Central memory CD8-positive, alpha-beta T cell (primary cell): ENCODE measurements at regions not wholly inside any gene's neighbourhood (a gene's known extent, or its start where the extent isn't known, plus 50 kb on each side); places are given as distances from the start of the nearest gene placed in this dataset.

Source experiments
- ATAC-seq: fragments of 150-1000 bp; cut with Tn5 transposase; replicated peaks from 2 replicates; pipeline ENCODE4 v1.10.0; 2022; ENCODE audit warnings: mild to moderate bottlenecking, moderate FRiP score, moderate number of reproducible peaks; ENCODE audit not compliant: poor library complexity, severe bottlenecking; ENCODE audit errors: extremely low read depth
- DNase-seq, 2 donors: peaks; one replicate each; pipeline ENCODE4 v3.0.0; 2021; ENCODE audit warnings: low spot score in 2 of 2
- H3K27ac Mint-ChIP-seq: one replicate; pipeline ENCODE4 v1.8.0; 2022; ENCODE audit warnings: low read depth, mild to moderate bottlenecking, moderate library complexity, mixed read lengths
- H3K27me3 Mint-ChIP-seq: one replicate; pipeline ENCODE4 v1.8.0; 2022; ENCODE audit warnings: mixed read lengths
- H3K36me3 Mint-ChIP-seq: one replicate; pipeline ENCODE4 v1.8.0; 2022; ENCODE audit warnings: mild to moderate bottlenecking, moderate library complexity, mixed read lengths; ENCODE audit not compliant: insufficient read depth
- H3K4me1 Mint-ChIP-seq: one replicate; pipeline ENCODE4 v1.8.0; 2022; ENCODE audit warnings: mixed read lengths
- H3K4me3 Mint-ChIP-seq: one replicate; pipeline ENCODE4 v1.8.0; 2022; ENCODE audit warnings: mild to moderate bottlenecking, moderate library complexity, mixed read lengths
- H3K9me3 Mint-ChIP-seq: one replicate; pipeline ENCODE4 v1.8.0; 2022; ENCODE audit warnings: mixed read lengths

GRCh38 chr18:61963705-61964104 lies 70.9 kb upstream of the RNF152 start:
- Mint-ChIP-seq H3K4me1 (no peaks in the 10 kb centered on the region), H3K36me3 (no peaks in the 10 kb centered on the region), H3K4me3 (no peak overlapping the region), H3K9me3 (no peaks in the 10 kb centered on the region), H3K27ac (no peak overlapping the region), H3K27me3 (peaks cover 9% of the 10 kb centered on the region)
- ATAC-seq (no peak), DNase-seq (no peak)

- peaks cover 18% of the 10 kb centered on the region for H3K27me3 Mint-ChIP-seq
- no peak overlapping the region for H3K27ac Mint-ChIP-seq
- no peaks in the 10 kb centered on the region for H3K9me3 Mint-ChIP-seq
- H3K36me3 Mint-ChIP-seq, result no peaks in the 10 kb centered on the region
- DNase-seq (no peak), ATAC-seq (no peak)
- no peak overlapping the region for H3K4me3 Mint-ChIP-seq
- H3K4me1 Mint-ChIP-seq, result peaks cover 5% of the 10 kb centered on the region
Observed at GRCh38 chr18:61957801-61958516, 65.2 kb upstream of the RNF152 start.

GRCh38 chr18:61955644-61956043 lies 62.8 kb upstream of the RNF152 start:
- H3K9me3 Mint-ChIP-seq, result no peaks in the 10 kb centered on the region
- H3K27ac Mint-ChIP-seq, result no peak overlapping the region
- no peak overlapping the region for H3K4me3 Mint-ChIP-seq
- peaks cover 10% of the 10 kb centered on the region for H3K27me3 Mint-ChIP-seq
- H3K36me3 Mint-ChIP-seq, result no peaks in the 10 kb centered on the region
- DNase-seq (no peak), ATAC-seq (no peak)
- peaks cover 17% of the 10 kb centered on the region for H3K4me1 Mint-ChIP-seq

- Mint-ChIP-seq H3K9me3 (no peaks in the 10 kb centered on the region), H3K36me3 (no peaks in the 10 kb centered on the region), H3K4me3 (no peak overlapping the region), H3K27ac (no peak overlapping the region), H3K27me3 (peaks cover 9% of the 10 kb centered on the region), H3K4me1 (peaks cover 20% of the 10 kb centered on the region)
- DNase-seq, result no peak
- no peak for ATAC-seq
Observed at GRCh38 chr18:61954096-61954746, 61.4 kb upstream of the RNF152 start.

GRCh38 chr18:61953641-61954040 lies 60.8 kb upstream of the RNF152 start:
- Mint-ChIP-seq H3K36me3 (no peaks in the 10 kb centered on the region), H3K27me3 (peaks cover 9% of the 10 kb centered on the region), H3K27ac (peak overlapping the region; percentile 41), H3K9me3 (no peaks in the 10 kb centered on the region), H3K4me1 (peaks cover 23% of the 10 kb centered on the region), H3K4me3 (no peak overlapping the region)
- no peak for DNase-seq
- no peak for ATAC-seq

GRCh38 chr18:61953161-61953560 lies 60.4 kb upstream of the RNF152 start:
- DNase-seq (no peak), ATAC-seq (no peak)
- Mint-ChIP-seq H3K27me3 (peaks cover 9% of the 10 kb centered on the region), H3K9me3 (no peaks in the 10 kb centered on the region), H3K4me3 (peak overlapping the region; percentile 45), H3K4me1 (peaks cover 23% of the 10 kb centered on the region), H3K36me3 (no peaks in the 10 kb centered on the region), H3K27ac (peak overlapping the region; percentile 41)

- H3K36me3 Mint-ChIP-seq, result no peaks in the 10 kb centered on the region
- no peak overlapping the region for H3K4me3 Mint-ChIP-seq
- ATAC-seq (no peak), DNase-seq (no peak)
- H3K4me1 Mint-ChIP-seq, result peaks cover 23% of the 10 kb centered on the region
- H3K27ac Mint-ChIP-seq, result no peak overlapping the region
- H3K27me3 Mint-ChIP-seq, result peaks cover 19% of the 10 kb centered on the region
- H3K9me3 Mint-ChIP-seq, result no peaks in the 10 kb centered on the region
Observed at GRCh38 chr18:61951396-61951795, 58.6 kb upstream of the RNF152 start.

- no peak for DNase-seq
- no peak for ATAC-seq
- no peaks in the 10 kb centered on the region for H3K36me3 Mint-ChIP-seq
- H3K4me1 Mint-ChIP-seq, result peaks cover 23% of the 10 kb centered on the region
- H3K27ac Mint-ChIP-seq, result no peak overlapping the region
- H3K9me3 Mint-ChIP-seq, result no peaks in the 10 kb centered on the region
- no peak overlapping the region for H3K4me3 Mint-ChIP-seq
- peaks cover 21% of the 10 kb centered on the region for H3K27me3 Mint-ChIP-seq
Observed at GRCh38 chr18:61950371-61950770, 57.6 kb upstream of the RNF152 start.

GRCh38 chr18:61949946-61950345 lies 57.1 kb upstream of the RNF152 start:
- Mint-ChIP-seq H3K4me3 (no peak overlapping the region), H3K27me3 (peaks cover 21% of the 10 kb centered on the region), H3K27ac (no peak overlapping the region), H3K9me3 (no peaks in the 10 kb centered on the region), H3K4me1 (peaks cover 23% of the 10 kb centered on the region), H3K36me3 (no peaks in the 10 kb centered on the region)
- no peak for ATAC-seq
- DNase-seq, result no peak

- DNase-seq (no peak), ATAC-seq (peak; percentile 40)
- Mint-ChIP-seq H3K27me3 (peaks cover 14% of the 10 kb centered on the region), H3K4me3 (no peak overlapping the region), H3K4me1 (peaks cover 23% of the 10 kb centered on the region), H3K27ac (no peak overlapping the region), H3K36me3 (no peaks in the 10 kb centered on the region), H3K9me3 (no peaks in the 10 kb centered on the region)
Observed at GRCh38 chr18:61948846-61949438, 56.1 kb upstream of the RNF152 start.

- H3K27me3 Mint-ChIP-seq, result peaks cover 12% of the 10 kb centered on the region
- no peak for ATAC-seq
- H3K4me1 Mint-ChIP-seq, result peaks cover 23% of the 10 kb centered on the region
- no peaks in the 10 kb centered on the region for H3K9me3 Mint-ChIP-seq
- no peak overlapping the region for H3K27ac Mint-ChIP-seq
- no peak for DNase-seq
- no peak overlapping the region for H3K4me3 Mint-ChIP-seq
- no peaks in the 10 kb centered on the region for H3K36me3 Mint-ChIP-seq
Observed at GRCh38 chr18:61948281-61948741, 55.5 kb upstream of the RNF152 start.

GRCh38 chr18:61946449-61946848 lies 53.6 kb upstream of the RNF152 start:
- ATAC-seq, result no peak

More at GRCh38 chr18:61946449-61946848, 53.6 kb upstream of the RNF152 start:
- Mint-ChIP-seq H3K27ac (no peak overlapping the region), H3K9me3 (no peaks in the 10 kb centered on the region), H3K4me1 (peaks cover 23% of the 10 kb centered on the region), H3K36me3 (no peaks in the 10 kb centered on the region), H3K4me3 (no peak overlapping the region), H3K27me3 (peaks cover 12% of the 10 kb centered on the region)
- no peak for DNase-seq
